ENCODE measurements at regions not wholly inside any gene's neighbourhood (a gene's known extent, or its start where the extent isn't known, plus 50 kb on each side); places are given as distances from the start of the nearest gene placed in this dataset.

- peaks cover 6% of the 10 kb centered on the region for H3K4me1 Mint-ChIP-seq (ENCODE audit: low read depth, unreplicated experiment)
- no peak overlapping the region for H3K27ac Mint-ChIP-seq (ENCODE audit: unreplicated experiment)
- DNase-seq: no peak
- peaks cover 2% of the 10 kb centered on the region for H3K9me3 Mint-ChIP-seq (ENCODE audit: unreplicated experiment)
- no peak for TF ChIP-seq CTCF (IDR thresholded peaks at IDR 0.05; ENCODE audit: partially characterized antibody, unreplicated experiment)
- no peaks in the 10 kb centered on the region for H3K36me3 Mint-ChIP-seq (ENCODE audit: unreplicated experiment)
- no peak overlapping the region for H3K4me3 Mint-ChIP-seq (ENCODE audit: unreplicated experiment)
- peaks cover 2% of the 10 kb centered on the region for H3K27me3 Mint-ChIP-seq (ENCODE audit: unreplicated experiment)
Observed at GRCh38 chr3:194858382-194858781, 172.7 kb downstream of the FAM43A start.

- no peaks in the 10 kb centered on the region for H3K36me3 Mint-ChIP-seq (ENCODE audit: unreplicated experiment)
- peaks cover 6% of the 10 kb centered on the region for H3K4me1 Mint-ChIP-seq (ENCODE audit: low read depth, unreplicated experiment)
- peaks cover 2% of the 10 kb centered on the region for H3K27me3 Mint-ChIP-seq (ENCODE audit: unreplicated experiment)
- H3K9me3 Mint-ChIP-seq (ENCODE audit: unreplicated experiment): peaks cover 2% of the 10 kb centered on the region
- DNase-seq: no peak
- no peak overlapping the region for H3K27ac Mint-ChIP-seq (ENCODE audit: unreplicated experiment)
- no peak overlapping the region for H3K4me3 Mint-ChIP-seq (ENCODE audit: unreplicated experiment)
- no peak for TF ChIP-seq CTCF (IDR thresholded peaks at IDR 0.05; ENCODE audit: partially characterized antibody, unreplicated experiment)
Observed at GRCh38 chr3:194860725-194861124, 175.0 kb downstream of the FAM43A start.

- no peak for DNase-seq
- Mint-ChIP-seq H3K4me3 (ENCODE audit: unreplicated experiment) (no peak overlapping the region), H3K27ac (ENCODE audit: unreplicated experiment) (no peak overlapping the region), H3K9me3 (ENCODE audit: unreplicated experiment) (peaks cover 2% of the 10 kb centered on the region), H3K36me3 (ENCODE audit: unreplicated experiment) (no peaks in the 10 kb centered on the region), H3K27me3 (ENCODE audit: unreplicated experiment) (peaks cover 2% of the 10 kb centered on the region), H3K4me1 (ENCODE audit: low read depth, unreplicated experiment) (peaks cover 6% of the 10 kb centered on the region)
- TF ChIP-seq CTCF (IDR thresholded peaks at IDR 0.05; ENCODE audit: partially characterized antibody, unreplicated experiment): no peak
Observed at GRCh38 chr3:194861375-194861774, 175.7 kb downstream of the FAM43A start.

GRCh38 chr3:194865061-194865460, 179.4 kb downstream of the FAM43A start:
- no peak for TF ChIP-seq CTCF (IDR thresholded peaks at IDR 0.05; ENCODE audit: partially characterized antibody, unreplicated experiment)
- DNase-seq: no peak
- H3K27me3 Mint-ChIP-seq (ENCODE audit: unreplicated experiment): peaks cover 2% of the 10 kb centered on the region

GRCh38 chr3:194865615-194866014, 179.9 kb downstream of the FAM43A start:
- Mint-ChIP-seq H3K9me3 (ENCODE audit: unreplicated experiment) (peaks cover 2% of the 10 kb centered on the region), H3K4me3 (ENCODE audit: unreplicated experiment) (no peak overlapping the region), H3K4me1 (ENCODE audit: low read depth, unreplicated experiment) (peaks cover 8% of the 10 kb centered on the region), H3K36me3 (ENCODE audit: unreplicated experiment) (peaks cover 5% of the 10 kb centered on the region), H3K27ac (ENCODE audit: unreplicated experiment) (no peak overlapping the region), H3K27me3 (ENCODE audit: unreplicated experiment) (peaks cover 2% of the 10 kb centered on the region)
- no peak for DNase-seq
- no peak for TF ChIP-seq CTCF (IDR thresholded peaks at IDR 0.05; ENCODE audit: partially characterized antibody, unreplicated experiment)

More at GRCh38 chr3:194865061-194865460, 179.4 kb downstream of the FAM43A start:
- Mint-ChIP-seq H3K9me3 (ENCODE audit: unreplicated experiment) (peaks cover 2% of the 10 kb centered on the region), H3K4me1 (ENCODE audit: low read depth, unreplicated experiment) (peaks cover 8% of the 10 kb centered on the region), H3K36me3 (ENCODE audit: unreplicated experiment) (peaks cover 5% of the 10 kb centered on the region), H3K27ac (ENCODE audit: unreplicated experiment) (no peak overlapping the region), H3K4me3 (ENCODE audit: unreplicated experiment) (no peak overlapping the region)

Data from glutamatergic neuron (in vitro differentiated cells).